SK-N-SH (cell line): ENCODE measurements at regions not wholly inside any gene's neighbourhood (a gene's known extent, or its start where the extent isn't known, plus 50 kb on each side); places are given as distances from the start of the nearest gene placed in this dataset.

Source experiments
- CTCF ChIA-PET: fragments of 300-600, 350-600 bp; formaldehyde crosslinking; extraction: SDS; loops from one replicate; lab custom pipeline; 2021; lab: Yijun Ruan, JAX
- POLR2A ChIA-PET: fragments of 350-600 bp; sonication (Branson Sonifier 250); formaldehyde crosslinking; extraction: SDS; loops from one replicate; lab custom pipeline; 2020; ENCODE audit warnings: antibody characterized with exemption, inconsistent platforms; lab: Yijun Ruan, JAX
- DNase-seq: peaks from one replicate; pipeline ENCODE4 v3.0.0; 2012
- H2AFZ ChIP-seq: fragments of 200-600 bp; sonication (generic); 2 replicates; pipeline ENCODE4 v1.8.1; 2016; ENCODE audit warnings: antibody characterized with exemption, mild to moderate bottlenecking, low read depth
- H3F3A ChIP-seq: fragments of 200-600 bp; sonication (generic); replicated peaks from 2 replicates; pipeline ENCODE3; 2016; ENCODE audit warnings: antibody characterized with exemption, mild to moderate bottlenecking; ENCODE audit not compliant: insufficient read depth
- H3K27ac ChIP-seq, 2 experiments: fragments of 200-500 bp in 1 of 2; fragments of 200-600 bp in 1 of 2; sonication (Bioruptor generic) in 1 of 2; sonication (generic), shearing (Covaris generic) in 1 of 2; 2 replicates each; pipeline versions ENCODE4 v1.5.1 to v1.6.1; 2014 to 2016; ENCODE audit warnings: low read depth in 2 of 2, inconsistent platforms in 1 of 2, low read length in 1 of 2, mild to moderate bottlenecking in 1 of 2, mixed read lengths in 1 of 2
- H3K27me3 ChIP-seq: fragments of 200-600 bp; sonication (generic), shearing (Covaris generic); 2 replicates; pipeline ENCODE4 v1.6.1; 2016; ENCODE audit warnings: mixed run types; ENCODE audit not compliant: insufficient read depth
- H3K36me3 ChIP-seq, 2 experiments: fragments of 200-500 bp in 1 of 2; fragments of 200-600 bp in 1 of 2; sonication (Bioruptor generic) in 1 of 2; sonication (generic) in 1 of 2; replicated peaks in 1 of 2; 2 replicates each; pipeline versions ENCODE3 to v1.5.1; 2014 to 2016; ENCODE audit warnings: low read length in 1 of 2, mild to moderate bottlenecking in 1 of 2; ENCODE audit not compliant: insufficient read depth in 2 of 2, control insufficient read depth in 1 of 2
- H3K4me1 ChIP-seq, 2 experiments: fragments of 200-500 bp in 1 of 2; fragments of 200-600 bp in 1 of 2; sonication (Bioruptor generic) in 1 of 2; sonication (generic), shearing (Covaris generic) in 1 of 2; 2 replicates each; pipeline versions ENCODE4 v1.5.1 to v1.6.1; 2014 to 2016; ENCODE audit warnings: low read depth in 1 of 2, low read length in 1 of 2, mixed run types in 1 of 2; ENCODE audit not compliant: insufficient read depth in 2 of 2, control insufficient read depth in 1 of 2
- H3K4me2 ChIP-seq: fragments of 200-600 bp; sonication (generic), shearing (Covaris generic); 2 replicates; pipeline ENCODE4 v1.6.1; 2017; ENCODE audit warnings: mixed run types
- H3K4me3 ChIP-seq, 2 experiments: fragments of 200-500 bp in 1 of 2; fragments of 200-600 bp in 1 of 2; sonication (Bioruptor generic) in 1 of 2; sonication (generic), shearing (Covaris generic) in 1 of 2; 2 replicates each; pipeline versions ENCODE4 v1.5.1 to v1.8.1; 2014 to 2016; ENCODE audit warnings: low read depth in 2 of 2, inconsistent platforms in 1 of 2, low read length in 1 of 2, mild to moderate bottlenecking in 1 of 2, mixed read lengths in 1 of 2, moderate library complexity in 1 of 2
- H3K79me2 ChIP-seq: fragments of 200-600 bp; sonication (generic); 2 replicates; pipeline ENCODE4 v1.8.1; 2017; ENCODE audit warnings: mild to moderate bottlenecking; ENCODE audit not compliant: insufficient read depth
- H3K9ac ChIP-seq: fragments of 200-600 bp; sonication (generic); 2 replicates; pipeline ENCODE4 v1.6.1; 2017; ENCODE audit warnings: mixed run types
- H3K9me2 ChIP-seq: fragments of 200-600 bp; sonication (generic); 2 replicates; pipeline ENCODE4 v1.6.1; 2017; ENCODE audit warnings: mixed run types
- H3K9me3 ChIP-seq: fragments of 200-600 bp; sonication (generic); 2 replicates; pipeline ENCODE4 v1.6.1; 2017; ENCODE audit warnings: mixed run types, mild to moderate bottlenecking, moderate library complexity
- H4K20me1 ChIP-seq: fragments of 200-600 bp; sonication (generic); 2 replicates; pipeline ENCODE4 v1.6.1; 2017; ENCODE audit warnings: mild to moderate bottlenecking, mixed run types; ENCODE audit not compliant: insufficient read depth
- ELF1 ChIP-seq: IDR thresholded peaks from 2 replicates; pipeline ENCODE4 v1.4.0; 2012
- FOSL2 ChIP-seq: IDR thresholded peaks from 2 replicates; pipeline ENCODE4 v1.4.0; 2012; ENCODE audit warnings: low read depth, mild to moderate bottlenecking, moderate library complexity, borderline replicate concordance
- FOXJ3 ChIP-seq: sonication (generic); formaldehyde crosslinking; IDR thresholded peaks from 2 replicates; pipeline ENCODE4 v1.5.1; 2020; ENCODE audit warnings: mild to moderate bottlenecking, missing genetic modification reagents
- FOXM1 ChIP-seq: IDR thresholded peaks from 2 replicates; pipeline ENCODE4 v1.4.0; 2012; ENCODE audit warnings: low read depth, mild to moderate bottlenecking
- GABPA ChIP-seq: IDR thresholded peaks from 2 replicates; pipeline ENCODE4 v1.4.0; 2012; ENCODE audit warnings: low read depth, mild to moderate bottlenecking
- MAX ChIP-seq: IDR thresholded peaks from 2 replicates; pipeline ENCODE4 v1.4.0; 2012; ENCODE audit warnings: low read depth
- MEF2A ChIP-seq: IDR thresholded peaks from 2 replicates; pipeline ENCODE4 v1.4.0; 2012; ENCODE audit warnings: low read depth, borderline replicate concordance
- MXI1 ChIP-seq: IDR thresholded peaks from 2 replicates; pipeline ENCODE4 v1.6.1; 2012; ENCODE audit warnings: mild to moderate bottlenecking, low read depth, low read length, improper control_type of control experiment
- NFIC ChIP-seq: IDR thresholded peaks from 2 replicates; pipeline ENCODE4 v1.4.0; 2012; ENCODE audit warnings: borderline replicate concordance
- NRF1 ChIP-seq: IDR thresholded peaks from 2 replicates; pipeline ENCODE4 v1.6.1; 2012; ENCODE audit warnings: low read depth, mild to moderate bottlenecking, low read length
- RFX5 ChIP-seq: IDR thresholded peaks from 2 replicates; pipeline ENCODE4 v1.6.1; 2012; ENCODE audit warnings: mild to moderate bottlenecking, improper control_type of control experiment, low read length
- RXRA ChIP-seq: IDR thresholded peaks from 2 replicates; pipeline ENCODE4 v1.4.0; 2012; ENCODE audit warnings: low read depth, mild to moderate bottlenecking, borderline replicate concordance
- TAF1 ChIP-seq: IDR thresholded peaks from 2 replicates; pipeline ENCODE4 v1.6.1; 2012; ENCODE audit warnings: low read depth, mild to moderate bottlenecking, low read length, moderate library complexity, borderline replicate concordance
- TCF12 ChIP-seq: IDR thresholded peaks from 2 replicates; pipeline ENCODE4 v1.4.0; 2012
- TEAD4 ChIP-seq: IDR thresholded peaks from 2 replicates; pipeline ENCODE4 v1.4.0; 2012; ENCODE audit warnings: mild to moderate bottlenecking, borderline replicate concordance; ENCODE audit not compliant: insufficient read depth
- USF1 ChIP-seq: IDR thresholded peaks from 2 replicates; pipeline ENCODE4 v1.4.0; 2012; ENCODE audit warnings: low read depth, borderline replicate concordance
- YY1 ChIP-seq: IDR thresholded peaks from 2 replicates; pipeline ENCODE4 v1.4.0; 2012; ENCODE audit warnings: low read depth, mild to moderate bottlenecking
- ZBTB33 ChIP-seq: IDR thresholded peaks from 2 replicates; pipeline ENCODE4 v1.4.0; 2012; ENCODE audit warnings: low read depth, borderline replicate concordance
- WGBS: methylation state at CpG from one replicate; pipeline ENCODE4 v1.1.6; 2017; ENCODE audit warnings: low lambda C conversion rate; 5-methylcytosine and 5-hydroxymethylcytosine counted together
- TF ChIP-seq, protein P1 (sequence below): fragments of 200-600 bp; sonication (generic); IDR thresholded peaks from 2 replicates; pipeline ENCODE4 v1.6.1; 2017; ENCODE audit warnings: antibody characterized with exemption, mild to moderate bottlenecking, moderate library complexity
- TF ChIP-seq, protein P2 (sequence below): IDR thresholded peaks from 2 replicates; pipeline ENCODE4 v1.6.1; 2012; ENCODE audit warnings: mild to moderate bottlenecking, low read depth, low read length, moderate library complexity
- TF ChIP-seq, protein P3 (sequence below): fragments of 150-350 bp; IDR thresholded peaks from 2 replicates; pipeline ENCODE4 v1.6.1; 2017; ENCODE audit warnings: antibody characterized with exemption, low read length, low read depth, borderline replicate concordance
- TF ChIP-seq, protein P4 (sequence below): fragments of 150-350 bp; IDR thresholded peaks from 2 replicates; pipeline ENCODE4 v1.6.1; 2016; ENCODE audit warnings: mild to moderate bottlenecking, low read depth, low read length

- DNase-seq = peak; percentile 20
- CTCF ChIA-PET = interaction anchor here (1.2 kb wide), 1 partner anchor 9 kb away, joined by 3 read pairs; no protein-coding TSS in a partner anchor
- no peak for TF ChIP-seq TAF1
- TF ChIP-seq TCF12 = peak; percentile 96
- no peak for TF ChIP-seq RFX5
- no peak for TF ChIP-seq USF1
- peak; percentile 97 for TF ChIP-seq TEAD4
- TF ChIP-seq, protein P1, sequence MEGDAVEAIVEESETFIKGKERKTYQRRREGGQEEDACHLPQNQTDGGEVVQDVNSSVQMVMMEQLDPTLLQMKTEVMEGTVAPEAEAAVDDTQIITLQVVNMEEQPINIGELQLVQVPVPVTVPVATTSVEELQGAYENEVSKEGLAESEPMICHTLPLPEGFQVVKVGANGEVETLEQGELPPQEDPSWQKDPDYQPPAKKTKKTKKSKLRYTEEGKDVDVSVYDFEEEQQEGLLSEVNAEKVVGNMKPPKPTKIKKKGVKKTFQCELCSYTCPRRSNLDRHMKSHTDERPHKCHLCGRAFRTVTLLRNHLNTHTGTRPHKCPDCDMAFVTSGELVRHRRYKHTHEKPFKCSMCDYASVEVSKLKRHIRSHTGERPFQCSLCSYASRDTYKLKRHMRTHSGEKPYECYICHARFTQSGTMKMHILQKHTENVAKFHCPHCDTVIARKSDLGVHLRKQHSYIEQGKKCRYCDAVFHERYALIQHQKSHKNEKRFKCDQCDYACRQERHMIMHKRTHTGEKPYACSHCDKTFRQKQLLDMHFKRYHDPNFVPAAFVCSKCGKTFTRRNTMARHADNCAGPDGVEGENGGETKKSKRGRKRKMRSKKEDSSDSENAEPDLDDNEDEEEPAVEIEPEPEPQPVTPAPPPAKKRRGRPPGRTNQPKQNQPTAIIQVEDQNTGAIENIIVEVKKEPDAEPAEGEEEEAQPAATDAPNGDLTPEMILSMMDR = peak; percentile 15; the same call in 1 of the 2 replicates
- TF ChIP-seq NRF1 = no peak
- TF ChIP-seq FOXJ3 (CRISPR knock-in tag) = no peak
- TF ChIP-seq RXRA = peak; percentile 84
- no peak for TF ChIP-seq YY1
- TF ChIP-seq MAX = peak; percentile 91
- TF ChIP-seq, protein P2, sequence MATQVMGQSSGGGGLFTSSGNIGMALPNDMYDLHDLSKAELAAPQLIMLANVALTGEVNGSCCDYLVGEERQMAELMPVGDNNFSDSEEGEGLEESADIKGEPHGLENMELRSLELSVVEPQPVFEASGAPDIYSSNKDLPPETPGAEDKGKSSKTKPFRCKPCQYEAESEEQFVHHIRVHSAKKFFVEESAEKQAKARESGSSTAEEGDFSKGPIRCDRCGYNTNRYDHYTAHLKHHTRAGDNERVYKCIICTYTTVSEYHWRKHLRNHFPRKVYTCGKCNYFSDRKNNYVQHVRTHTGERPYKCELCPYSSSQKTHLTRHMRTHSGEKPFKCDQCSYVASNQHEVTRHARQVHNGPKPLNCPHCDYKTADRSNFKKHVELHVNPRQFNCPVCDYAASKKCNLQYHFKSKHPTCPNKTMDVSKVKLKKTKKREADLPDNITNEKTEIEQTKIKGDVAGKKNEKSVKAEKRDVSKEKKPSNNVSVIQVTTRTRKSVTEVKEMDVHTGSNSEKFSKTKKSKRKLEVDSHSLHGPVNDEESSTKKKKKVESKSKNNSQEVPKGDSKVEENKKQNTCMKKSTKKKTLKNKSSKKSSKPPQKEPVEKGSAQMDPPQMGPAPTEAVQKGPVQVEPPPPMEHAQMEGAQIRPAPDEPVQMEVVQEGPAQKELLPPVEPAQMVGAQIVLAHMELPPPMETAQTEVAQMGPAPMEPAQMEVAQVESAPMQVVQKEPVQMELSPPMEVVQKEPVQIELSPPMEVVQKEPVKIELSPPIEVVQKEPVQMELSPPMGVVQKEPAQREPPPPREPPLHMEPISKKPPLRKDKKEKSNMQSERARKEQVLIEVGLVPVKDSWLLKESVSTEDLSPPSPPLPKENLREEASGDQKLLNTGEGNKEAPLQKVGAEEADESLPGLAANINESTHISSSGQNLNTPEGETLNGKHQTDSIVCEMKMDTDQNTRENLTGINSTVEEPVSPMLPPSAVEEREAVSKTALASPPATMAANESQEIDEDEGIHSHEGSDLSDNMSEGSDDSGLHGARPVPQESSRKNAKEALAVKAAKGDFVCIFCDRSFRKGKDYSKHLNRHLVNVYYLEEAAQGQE = 0 out of 2 replicates have a peak, but pooled peaks have one; percentile 42
- TF ChIP-seq, protein P3, sequence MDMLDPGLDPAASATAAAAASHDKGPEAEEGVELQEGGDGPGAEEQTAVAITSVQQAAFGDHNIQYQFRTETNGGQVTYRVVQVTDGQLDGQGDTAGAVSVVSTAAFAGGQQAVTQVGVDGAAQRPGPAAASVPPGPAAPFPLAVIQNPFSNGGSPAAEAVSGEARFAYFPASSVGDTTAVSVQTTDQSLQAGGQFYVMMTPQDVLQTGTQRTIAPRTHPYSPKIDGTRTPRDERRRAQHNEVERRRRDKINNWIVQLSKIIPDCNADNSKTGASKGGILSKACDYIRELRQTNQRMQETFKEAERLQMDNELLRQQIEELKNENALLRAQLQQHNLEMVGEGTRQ = no peak
- TF ChIP-seq FOSL2 = peak; percentile 99
- no peak for TF ChIP-seq MXI1
- TF ChIP-seq, protein P4, sequence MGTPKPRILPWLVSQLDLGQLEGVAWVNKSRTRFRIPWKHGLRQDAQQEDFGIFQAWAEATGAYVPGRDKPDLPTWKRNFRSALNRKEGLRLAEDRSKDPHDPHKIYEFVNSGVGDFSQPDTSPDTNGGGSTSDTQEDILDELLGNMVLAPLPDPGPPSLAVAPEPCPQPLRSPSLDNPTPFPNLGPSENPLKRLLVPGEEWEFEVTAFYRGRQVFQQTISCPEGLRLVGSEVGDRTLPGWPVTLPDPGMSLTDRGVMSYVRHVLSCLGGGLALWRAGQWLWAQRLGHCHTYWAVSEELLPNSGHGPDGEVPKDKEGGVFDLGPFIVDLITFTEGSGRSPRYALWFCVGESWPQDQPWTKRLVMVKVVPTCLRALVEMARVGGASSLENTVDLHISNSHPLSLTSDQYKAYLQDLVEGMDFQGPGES = no peak
- TF ChIP-seq ELF1 = no peak
- no peak for TF ChIP-seq GABPA
- peak; percentile 81 for TF ChIP-seq FOXM1
- TF ChIP-seq NFIC = peak; percentile 93
- peak; percentile 84; the same call in 1 of the 2 replicates for TF ChIP-seq ZBTB33
- TF ChIP-seq MEF2A = no peak
Observed at GRCh38 chr3:134427400-134428111, 53.3 kb upstream of the AMOTL2 start.

More at GRCh38 chr3:134427400-134428111, 53.3 kb upstream of the AMOTL2 start:
- Histone ChIP-seq H3K27ac (peak overlapping the region in 1 of 2 experiments; percentile 92; a peak in 2 of 4 replicates), H3K79me2 (no peaks in the 10 kb centered on the region), H3K27me3 (no peaks in the 10 kb centered on the region), H3K4me3 (no peak overlapping the region), H3K9ac (peak overlapping the region; percentile 60; the same call in 1 of the 2 replicates), H3K9me2 (no peaks in the 10 kb centered on the region), H3K9me3 (no peaks in the 10 kb centered on the region), H3K4me1 (peaks cover 9 to 19% of the 10 kb centered on the region in 2 experiments; a peak in 3 of 4 replicates), H3K36me3 (no peaks in the 10 kb centered on the region), H3F3A (peaks cover 7% of the 10 kb centered on the region), H2AFZ (0 out of 2 replicates have a peak overlapping the region, but pooled peaks have one; percentile 23), H3K4me2 (peak overlapping the region; percentile 40), H4K20me1 (no peaks in the 10 kb centered on the region)
- POLR2A ChIA-PET = no interaction called here
- WGBS = 17% methylated on average over 12 of the region's 15 CpGs
